ENCODE measurements at regions not wholly inside any gene's neighbourhood (a gene's known extent, or its start where the extent isn't known, plus 50 kb on each side); places are given as distances from the start of the nearest gene placed in this dataset.

DNA sequence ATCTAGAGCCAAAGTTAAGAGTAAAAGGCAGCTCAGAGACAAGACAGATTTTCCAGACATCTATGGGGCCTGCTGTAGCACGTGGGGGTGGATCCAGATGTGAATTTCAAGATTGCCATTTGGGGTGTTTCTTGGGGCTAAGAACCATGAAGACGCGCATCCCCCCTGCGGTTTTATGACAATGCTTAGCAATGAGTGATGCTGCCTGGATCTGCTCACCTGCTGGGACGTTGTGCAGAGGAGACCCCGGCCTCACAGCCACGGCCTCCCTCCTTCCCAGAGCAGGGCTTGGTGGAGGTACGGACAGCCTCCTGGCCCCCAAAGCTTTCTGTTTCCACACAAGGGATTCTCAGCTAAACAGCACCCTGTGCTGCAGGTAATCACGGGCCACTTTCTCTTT lies 151.5 kb upstream of the DYNLRB2 start:
- no peak for DNase-seq (ENCODE audit: unreplicated experiment)
- Mint-ChIP-seq H3K4me3 (ENCODE audit: unreplicated experiment) (no peak overlapping the region), H3K36me3 (ENCODE audit: insufficient read depth, unreplicated experiment) (no peaks in the 10 kb centered on the region), H3K27ac (ENCODE audit: low read depth, unreplicated experiment) (no peak overlapping the region), H3K9me3 (ENCODE audit: unreplicated experiment) (no peaks in the 10 kb centered on the region), H3K4me1 (ENCODE audit: insufficient read depth, unreplicated experiment) (no peaks in the 10 kb centered on the region), H3K27me3 (ENCODE audit: insufficient read depth, unreplicated experiment) (no peaks in the 10 kb centered on the region)
- POLR2A ChIA-PET = interaction anchor here (1.4 kb wide), 1 partner anchor 17 kb away, joined by 3 read pairs; no protein-coding TSS in a partner anchor
- CTCF ChIA-PET = no interaction called here
- BruUV-seq (replicated peaks) = no TSS peak
- TF ChIP-seq, protein P1, sequence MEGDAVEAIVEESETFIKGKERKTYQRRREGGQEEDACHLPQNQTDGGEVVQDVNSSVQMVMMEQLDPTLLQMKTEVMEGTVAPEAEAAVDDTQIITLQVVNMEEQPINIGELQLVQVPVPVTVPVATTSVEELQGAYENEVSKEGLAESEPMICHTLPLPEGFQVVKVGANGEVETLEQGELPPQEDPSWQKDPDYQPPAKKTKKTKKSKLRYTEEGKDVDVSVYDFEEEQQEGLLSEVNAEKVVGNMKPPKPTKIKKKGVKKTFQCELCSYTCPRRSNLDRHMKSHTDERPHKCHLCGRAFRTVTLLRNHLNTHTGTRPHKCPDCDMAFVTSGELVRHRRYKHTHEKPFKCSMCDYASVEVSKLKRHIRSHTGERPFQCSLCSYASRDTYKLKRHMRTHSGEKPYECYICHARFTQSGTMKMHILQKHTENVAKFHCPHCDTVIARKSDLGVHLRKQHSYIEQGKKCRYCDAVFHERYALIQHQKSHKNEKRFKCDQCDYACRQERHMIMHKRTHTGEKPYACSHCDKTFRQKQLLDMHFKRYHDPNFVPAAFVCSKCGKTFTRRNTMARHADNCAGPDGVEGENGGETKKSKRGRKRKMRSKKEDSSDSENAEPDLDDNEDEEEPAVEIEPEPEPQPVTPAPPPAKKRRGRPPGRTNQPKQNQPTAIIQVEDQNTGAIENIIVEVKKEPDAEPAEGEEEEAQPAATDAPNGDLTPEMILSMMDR (IDR thresholded peaks at IDR 0.05; ENCODE audit: unreplicated experiment) = no peak
- intact Hi-C loops (cut with micrococcal nuclease) = no loop called here

DNA sequence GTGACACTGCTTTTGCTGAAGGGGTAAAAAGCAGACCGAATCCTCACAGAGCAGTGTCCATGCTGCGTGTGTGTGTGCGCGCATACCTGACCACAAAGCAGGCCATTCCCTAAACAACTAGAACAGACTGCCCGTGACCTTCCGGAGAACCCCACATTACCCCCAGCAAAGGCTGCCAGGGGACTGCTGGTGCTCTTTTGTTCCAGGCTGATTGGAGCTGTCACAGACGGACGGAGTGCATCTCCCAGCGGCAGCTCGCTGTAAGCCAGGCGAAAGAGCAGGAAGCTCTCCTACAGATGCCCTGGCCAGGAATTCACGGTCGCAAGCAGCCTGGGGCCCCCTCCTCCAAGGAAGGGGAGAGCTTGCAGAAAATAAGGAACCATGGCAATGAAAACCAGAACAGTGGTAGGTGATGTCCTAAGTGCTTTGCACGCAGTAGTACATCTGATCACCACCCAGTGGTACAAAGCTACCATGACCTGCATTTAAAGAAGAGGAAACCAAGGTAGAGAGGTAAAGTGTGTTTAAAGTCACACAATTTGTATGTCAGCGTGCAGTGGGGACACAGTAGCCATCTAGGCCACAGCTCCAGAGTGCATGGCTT lies 153.4 kb upstream of the DYNLRB2 start:
- no peak for DNase-seq (ENCODE audit: unreplicated experiment)
- TF ChIP-seq, protein P1 (IDR thresholded peaks at IDR 0.05; ENCODE audit: unreplicated experiment) = no peak
- ChIA-PET CTCF (interaction anchor here (0.6 kb wide), 1 partner anchor 404 kb away, joined by 3 read pairs; no protein-coding TSS in a partner anchor), POLR2A (no interaction called here)
- H3K36me3 Mint-ChIP-seq (ENCODE audit: insufficient read depth, unreplicated experiment) = no peaks in the 10 kb centered on the region
- intact Hi-C loops (cut with micrococcal nuclease) = no loop called here
- no peak overlapping the region for H3K27ac Mint-ChIP-seq (ENCODE audit: low read depth, unreplicated experiment)
- no peaks in the 10 kb centered on the region for H3K9me3 Mint-ChIP-seq (ENCODE audit: unreplicated experiment)
- no peak overlapping the region for H3K4me3 Mint-ChIP-seq (ENCODE audit: unreplicated experiment)
- no peaks in the 10 kb centered on the region for H3K4me1 Mint-ChIP-seq (ENCODE audit: insufficient read depth, unreplicated experiment)
- BruUV-seq (replicated peaks) = no TSS peak
- H3K27me3 Mint-ChIP-seq (ENCODE audit: insufficient read depth, unreplicated experiment) = no peaks in the 10 kb centered on the region

DNA sequence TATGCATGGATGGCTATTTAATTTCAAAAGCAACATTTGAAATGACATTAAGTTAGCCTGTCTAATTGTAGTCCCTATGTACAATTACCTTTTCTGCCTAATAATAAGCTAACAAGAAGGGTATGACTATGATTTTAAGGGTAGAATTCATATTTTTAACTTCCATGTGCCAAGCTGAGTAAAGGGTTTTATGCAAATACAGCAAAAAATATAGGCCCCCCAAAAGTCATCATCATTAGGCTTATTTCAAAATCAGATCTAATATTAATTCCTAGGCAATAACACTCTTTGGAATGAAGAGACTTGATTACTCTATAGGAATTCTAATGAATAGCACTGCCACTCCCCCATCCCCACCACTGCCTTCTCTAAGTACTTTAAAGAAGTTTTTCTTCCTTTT lies 155.9 kb upstream of the DYNLRB2 start:
- H3K4me3 Mint-ChIP-seq (ENCODE audit: unreplicated experiment) = no peak overlapping the region
- H3K27ac Mint-ChIP-seq (ENCODE audit: low read depth, unreplicated experiment) = no peak overlapping the region
- no peaks in the 10 kb centered on the region for H3K4me1 Mint-ChIP-seq (ENCODE audit: insufficient read depth, unreplicated experiment)
- TF ChIP-seq, protein P1 (IDR thresholded peaks at IDR 0.05; ENCODE audit: unreplicated experiment) = no peak
- no peak for DNase-seq (ENCODE audit: unreplicated experiment)
- ChIA-PET POLR2A (no interaction called here), CTCF (no interaction called here)
- H3K27me3 Mint-ChIP-seq (ENCODE audit: insufficient read depth, unreplicated experiment) = no peaks in the 10 kb centered on the region
- intact Hi-C loops (cut with micrococcal nuclease) = no loop called here
- H3K9me3 Mint-ChIP-seq (ENCODE audit: unreplicated experiment) = no peaks in the 10 kb centered on the region
- no TSS peak for BruUV-seq (replicated peaks)
- no peaks in the 10 kb centered on the region for H3K36me3 Mint-ChIP-seq (ENCODE audit: insufficient read depth, unreplicated experiment)

DNA sequence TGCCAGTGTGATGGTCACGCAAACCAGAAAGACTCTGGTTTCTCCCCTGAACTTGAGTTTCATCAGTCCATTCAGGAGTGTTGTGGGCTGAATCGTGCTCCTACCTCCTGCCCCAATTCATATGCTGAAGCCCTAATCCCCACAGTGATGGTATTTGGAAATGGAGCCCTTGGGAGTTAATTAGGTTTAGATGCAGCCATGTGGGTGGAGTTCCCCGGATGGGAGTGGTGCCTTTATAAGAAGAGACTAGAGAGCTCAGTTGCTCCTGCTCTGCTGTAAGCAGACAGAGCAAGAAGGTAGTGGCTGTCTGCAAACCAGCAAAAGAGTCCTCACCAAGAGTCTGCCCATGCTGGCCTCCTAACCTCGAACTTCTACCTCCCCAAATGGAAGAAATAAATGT lies 160.3 kb upstream of the DYNLRB2 start:
- no peak overlapping the region for H3K27ac Mint-ChIP-seq (ENCODE audit: low read depth, unreplicated experiment)
- peaks cover 6% of the 10 kb centered on the region for H3K4me1 Mint-ChIP-seq (ENCODE audit: insufficient read depth, unreplicated experiment)
- H3K4me3 Mint-ChIP-seq (ENCODE audit: unreplicated experiment) = no peak overlapping the region
- H3K9me3 Mint-ChIP-seq (ENCODE audit: unreplicated experiment) = no peaks in the 10 kb centered on the region
- no peaks in the 10 kb centered on the region for H3K36me3 Mint-ChIP-seq (ENCODE audit: insufficient read depth, unreplicated experiment)
- TF ChIP-seq, protein P1 (IDR thresholded peaks at IDR 0.05; ENCODE audit: unreplicated experiment) = no peak
- no TSS peak for BruUV-seq (replicated peaks)
- no peaks in the 10 kb centered on the region for H3K27me3 Mint-ChIP-seq (ENCODE audit: insufficient read depth, unreplicated experiment)
- ChIA-PET POLR2A (no interaction called here), CTCF (interaction anchor here (1.3 to 1.5 kb wide), 2 partner anchors 8 to 16 kb away, joined by 4 read pairs; no protein-coding TSS in a partner anchor)
- DNase-seq (ENCODE audit: unreplicated experiment) = no peak
- intact Hi-C loops (cut with micrococcal nuclease) = no loop called here

All from MCF 10A (cell line).